ENCODE measurements at regions not wholly inside any gene's neighbourhood (a gene's known extent, or its start where the extent isn't known, plus 50 kb on each side); places are given as distances from the start of the nearest gene placed in this dataset.

DNA sequence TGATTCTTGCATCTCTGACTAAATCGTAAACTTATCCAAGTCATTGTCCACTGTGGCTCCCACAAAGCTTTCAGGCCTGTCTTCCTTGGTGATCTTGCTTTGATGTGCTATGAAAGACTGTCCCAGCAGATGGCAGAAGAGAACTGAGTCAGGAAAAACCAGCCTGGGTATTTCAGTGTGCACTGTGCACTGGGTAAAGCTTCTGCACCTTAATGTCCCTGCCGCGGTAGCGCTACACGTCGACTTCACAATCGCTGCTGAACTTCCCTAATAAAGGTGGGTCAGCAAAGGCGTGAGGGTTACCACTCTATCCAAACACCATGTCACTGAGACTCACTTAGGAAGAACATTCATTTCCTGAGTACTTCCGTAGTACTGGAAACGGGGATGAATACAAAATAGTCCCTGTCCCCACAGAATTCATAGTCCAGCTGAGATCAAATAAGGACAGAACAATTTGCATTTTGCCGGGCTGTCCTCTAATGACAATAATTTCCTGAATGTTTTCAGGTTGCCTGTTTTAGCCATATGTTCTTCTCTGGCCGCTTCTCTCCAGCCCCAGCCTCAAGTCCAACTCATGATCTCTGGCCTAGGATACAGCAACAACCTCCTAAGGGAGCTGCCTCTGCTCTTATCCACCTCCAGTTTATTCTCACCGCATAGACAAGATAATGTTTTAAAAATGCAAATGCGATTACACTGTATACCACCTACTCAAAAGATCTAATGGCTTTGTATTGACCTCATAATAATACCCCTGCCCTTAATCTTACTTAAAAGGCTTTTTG lies 83.6 kb upstream of the AKAP13 start:
- in situ Hi-C loops (cut with MboI), result loop anchor here (5.0 kb wide), 1 partner anchor 540 kb away; no protein-coding TSS in a partner anchor
- H3K9ac ChIP-seq (ENCODE audit: control insufficient read depth, insufficient read depth, low read length), result no peak overlapping the region
- ChIA-PET SMC1A (ENCODE audit: uncharacterized antibody, unreplicated experiment) (interaction anchor here (0.6 to 10.9 kb wide), 42 partner anchors 8 to 544 kb away, joined by 3 to 192 read pairs (median 4); partner anchors contain the start of gene AKAP13), CTCF (interaction anchor here (0.6 to 9.5 kb wide), 50 partner anchors 8 to 544 kb away, joined by 3 to 174 read pairs (median 4); no protein-coding TSS in a partner anchor), RAD21 (ENCODE audit: unreplicated experiment) (interaction anchor here (0.6 to 9.7 kb wide), 41 partner anchors 10 to 543 kb away, joined by 3 to 177 read pairs (median 4); partner anchors contain the start of gene AKAP13), POLR2A (interaction anchor here (0.5 to 1.4 kb wide), 4 partner anchors 15 to 117 kb away, joined by 4 to 7 read pairs (median 5); no protein-coding TSS in a partner anchor)
- intact Hi-C loops (cut with micrococcal nuclease; ENCODE audit: unreplicated experiment), result loop anchor here (1.0 to 5.0 kb wide), 6 partner anchors 34 to 544 kb away; no protein-coding TSS in a partner anchor
- H2AFZ ChIP-seq (ENCODE audit: control insufficient read depth, low read depth, low read length), result peak overlapping the region; percentile 86
- FAIRE-seq, result peak; percentile 99
- no peaks in the 10 kb centered on the region for H3K9me3 ChIP-seq (replicated peaks; ENCODE audit: control insufficient read depth, insufficient read depth, low read length)
- BruUV-seq (replicated peaks), result no TSS peak
- H4K20me1 ChIP-seq (ENCODE audit: control insufficient read depth, insufficient read depth), result no peaks in the 10 kb centered on the region
- no peak overlapping the region for H3K4me3 ChIP-seq
- no peaks in the 10 kb centered on the region for H3K79me2 ChIP-seq (ENCODE audit: control insufficient read depth, insufficient read depth, low read length)
- WGBS (ENCODE audit: insufficient coverage, insufficient replicate concordance, low lambda C conversion rate, missing lambda C conversion rate), result 8% methylated on average over 14 of the region's 14 CpGs
- peak overlapping the region; percentile 60; the same call in 1 of the 2 replicates for H3K4me2 ChIP-seq (ENCODE audit: control insufficient read depth, insufficient read depth)
- peak; percentile 68 for DNase-seq (ENCODE audit: low read depth, low spot score)
- H3K36me3 ChIP-seq (ENCODE audit: control insufficient read depth in 2 of 2, insufficient read depth in 2 of 2, low read length in 1 of 2), result no peaks in the 10 kb centered on the region
- H3K27ac ChIP-seq (ENCODE audit: control insufficient read depth, insufficient read depth), result no peak overlapping the region
- H3K27me3 ChIP-seq (replicated peaks in 1 of 2; ENCODE audit: control insufficient read depth in 2 of 2, insufficient read depth in 2 of 2, low read length in 1 of 2), result no peaks in the 10 kb centered on the region; a peak in 1 of 4 replicates
- peak; percentile 98 for ATAC-seq
- no peaks in the 10 kb centered on the region for H3K4me1 ChIP-seq (ENCODE audit: control insufficient read depth, insufficient read depth, low read length)
- TF ChIP-seq WRNIP1 (IDR thresholded peaks at IDR 0.05; ENCODE audit: borderline replicate concordance, low read depth, low read length) (no peak), SMARCA5 (IDR thresholded peaks at IDR 0.05) (no peak), RAD51 (IDR thresholded peaks at IDR 0.05) (no peak), HDGF (IDR thresholded peaks at IDR 0.05) (no peak), NR2F1 (conservative IDR thresholded peaks at IDR 0.05) (no peak), FOS (IDR thresholded peaks at IDR 0.05; ENCODE audit: borderline replicate concordance, extremely low read depth, insufficient read length) (no peak), STAT3 (IDR thresholded peaks at IDR 0.05; ENCODE audit: low read depth, low read length) (no peak), ZSCAN29 (IDR thresholded peaks at IDR 0.05) (no peak), JUNB (IDR thresholded peaks at IDR 0.05) (no peak), MEF2A (IDR thresholded peaks at IDR 0.05; ENCODE audit: insufficient read depth, low read depth, low read length) (no peak), RFX5 (IDR thresholded peaks at IDR 0.05; ENCODE audit: low read depth, low read length) (no peak), SMC3 (IDR thresholded peaks at IDR 0.05; ENCODE audit: borderline replicate concordance, low read length) (peak; percentile 95), ZNF217 (IDR thresholded peaks at IDR 0.05) (no peak), CBX3 (IDR thresholded peaks at IDR 0.05; ENCODE audit: borderline replicate concordance, low read depth) (no peak), YY1 (IDR thresholded peaks at IDR 0.05; ENCODE audit: low read depth, low read length) (peak; percentile 63; the same call in 1 of the 2 replicates), EED (IDR thresholded peaks at IDR 0.05; ENCODE audit: low read depth) (0 out of 2 replicates have a peak, but pooled peaks have one; percentile 17), TBL1XR1 (IDR thresholded peaks at IDR 0.05; ENCODE audit: low read depth, low read length) (no peak), POLR2AphosphoS5 (IDR thresholded peaks at IDR 0.05; ENCODE audit: low read length) (no peak)
- TF ChIP-seq, protein P1, sequence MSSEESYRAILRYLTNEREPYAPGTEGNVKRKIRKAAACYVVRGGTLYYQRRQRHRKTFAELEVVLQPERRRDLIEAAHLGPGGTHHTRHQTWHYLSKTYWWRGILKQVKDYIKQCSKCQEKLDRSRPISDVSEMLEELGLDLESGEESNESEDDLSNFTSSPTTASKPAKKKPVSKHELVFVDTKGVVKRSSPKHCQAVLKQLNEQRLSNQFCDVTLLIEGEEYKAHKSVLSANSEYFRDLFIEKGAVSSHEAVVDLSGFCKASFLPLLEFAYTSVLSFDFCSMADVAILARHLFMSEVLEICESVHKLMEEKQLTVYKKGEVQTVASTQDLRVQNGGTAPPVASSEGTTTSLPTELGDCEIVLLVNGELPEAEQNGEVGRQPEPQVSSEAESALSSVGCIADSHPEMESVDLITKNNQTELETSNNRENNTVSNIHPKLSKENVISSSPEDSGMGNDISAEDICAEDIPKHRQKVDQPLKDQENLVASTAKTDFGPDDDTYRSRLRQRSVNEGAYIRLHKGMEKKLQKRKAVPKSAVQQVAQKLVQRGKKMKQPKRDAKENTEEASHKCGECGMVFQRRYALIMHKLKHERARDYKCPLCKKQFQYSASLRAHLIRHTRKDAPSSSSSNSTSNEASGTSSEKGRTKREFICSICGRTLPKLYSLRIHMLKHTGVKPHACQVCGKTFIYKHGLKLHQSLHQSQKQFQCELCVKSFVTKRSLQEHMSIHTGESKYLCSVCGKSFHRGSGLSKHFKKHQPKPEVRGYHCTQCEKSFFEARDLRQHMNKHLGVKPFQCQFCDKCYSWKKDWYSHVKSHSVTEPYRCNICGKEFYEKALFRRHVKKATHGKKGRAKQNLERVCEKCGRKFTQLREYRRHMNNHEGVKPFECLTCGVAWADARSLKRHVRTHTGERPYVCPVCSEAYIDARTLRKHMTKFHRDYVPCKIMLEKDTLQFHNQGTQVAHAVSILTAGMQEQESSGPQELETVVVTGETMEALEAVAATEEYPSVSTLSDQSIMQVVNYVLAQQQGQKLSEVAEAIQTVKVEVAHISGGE (CRISPR knock-in tag; IDR thresholded peaks at IDR 0.05), result no peak
- TF ChIP-seq, protein P2, sequence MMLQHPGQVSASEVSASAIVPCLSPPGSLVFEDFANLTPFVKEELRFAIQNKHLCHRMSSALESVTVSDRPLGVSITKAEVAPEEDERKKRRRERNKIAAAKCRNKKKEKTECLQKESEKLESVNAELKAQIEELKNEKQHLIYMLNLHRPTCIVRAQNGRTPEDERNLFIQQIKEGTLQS (IDR thresholded peaks at IDR 0.05; ENCODE audit: borderline replicate concordance, extremely low read depth, low read depth, low read length), result no peak
- TF ChIP-seq, protein P3, sequence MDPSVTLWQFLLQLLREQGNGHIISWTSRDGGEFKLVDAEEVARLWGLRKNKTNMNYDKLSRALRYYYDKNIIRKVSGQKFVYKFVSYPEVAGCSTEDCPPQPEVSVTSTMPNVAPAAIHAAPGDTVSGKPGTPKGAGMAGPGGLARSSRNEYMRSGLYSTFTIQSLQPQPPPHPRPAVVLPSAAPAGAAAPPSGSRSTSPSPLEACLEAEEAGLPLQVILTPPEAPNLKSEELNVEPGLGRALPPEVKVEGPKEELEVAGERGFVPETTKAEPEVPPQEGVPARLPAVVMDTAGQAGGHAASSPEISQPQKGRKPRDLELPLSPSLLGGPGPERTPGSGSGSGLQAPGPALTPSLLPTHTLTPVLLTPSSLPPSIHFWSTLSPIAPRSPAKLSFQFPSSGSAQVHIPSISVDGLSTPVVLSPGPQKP (IDR thresholded peaks at IDR 0.05; ENCODE audit: low read depth, low read length), result no peak

Data from GM12878 (cell line).